ENCODE measurements at regions not wholly inside any gene's neighbourhood (a gene's known extent, or its start where the extent isn't known, plus 50 kb on each side); places are given as distances from the start of the nearest gene placed in this dataset.
"Not testable (repeated sequence)": the region's sequence is repeated elsewhere in the genome, so short reads cannot be mapped to it uniquely, and the experiment has no call there.

- Histone ChIP-seq H3K9ac (ENCODE audit: insufficient read depth, low read length) (no peak overlapping the region), H3K27me3 (ENCODE audit: control insufficient read depth, insufficient read depth, low read length) (no peaks in the 10 kb centered on the region), H3K4me3 (replicated peaks in 1 of 4; ENCODE audit: control extremely low read depth in 1 of 4, insufficient read depth in 1 of 4, low read depth in 3 of 4, low read length in 4 of 4) (no peak overlapping the region), H3K79me2 (ENCODE audit: control insufficient read depth, insufficient read depth, low read length) (no peaks in the 10 kb centered on the region), H3K9me3 (ENCODE audit: control insufficient read depth, insufficient read depth, low read depth, low read length) (no peaks in the 10 kb centered on the region), H4K20me1 (ENCODE audit: control insufficient read depth, extremely low read depth, insufficient read depth, low read length) (no peaks in the 10 kb centered on the region), H3K36me3 (ENCODE audit: control insufficient read depth, insufficient read depth, low read length) (no peaks in the 10 kb centered on the region), H2AFZ (ENCODE audit: low read length) (no peak overlapping the region), H3K27ac (ENCODE audit: insufficient read depth, low read length) (no peak overlapping the region), H3K4me2 (ENCODE audit: extremely low read depth, insufficient read depth, low read length) (no peak overlapping the region), H3K4me1 (ENCODE audit: control insufficient read depth, extremely low read depth, insufficient read depth, low read length) (no peaks in the 10 kb centered on the region)
- TF ChIP-seq CTCF (conservative IDR thresholded peaks at IDR 0.05 in 1 of 2, IDR thresholded peaks at IDR 0.05 in 1 of 2; ENCODE audit: low read depth in 1 of 2, low read length in 2 of 2) = no peak
- TF ChIP-seq EZH2 (IDR thresholded peaks at IDR 0.05; ENCODE audit: low read length, missing control alignments) = no peak
- no peak for DNase-seq (ENCODE audit: low read depth in 2 of 2)
These were observed 132.4 kb downstream of the TSEN15 start for GRCh38 chr1:184183919-184184318.

GRCh38 chr1:184184614-184185013, 133.1 kb downstream of the TSEN15 start:
- DNase-seq (ENCODE audit: low read depth in 2 of 2); H3K27me3 ChIP-seq (ENCODE audit: control insufficient read depth, insufficient read depth, low read length); H4K20me1 ChIP-seq (ENCODE audit: control insufficient read depth, extremely low read depth, insufficient read depth, low read length); H3K4me2 ChIP-seq (ENCODE audit: extremely low read depth, insufficient read depth, low read length); H3K36me3 ChIP-seq (ENCODE audit: control insufficient read depth, insufficient read depth, low read length); H3K27ac ChIP-seq (ENCODE audit: insufficient read depth, low read length); H3K4me3 ChIP-seq (replicated peaks in 1 of 4; ENCODE audit: control extremely low read depth in 1 of 4, insufficient read depth in 1 of 4, low read depth in 3 of 4, low read length in 4 of 4); H3K4me1 ChIP-seq (ENCODE audit: control insufficient read depth, extremely low read depth, insufficient read depth, low read length); H2AFZ ChIP-seq (ENCODE audit: low read length); H3K9ac ChIP-seq (ENCODE audit: insufficient read depth, low read length); H3K9me3 ChIP-seq (ENCODE audit: control insufficient read depth, insufficient read depth, low read depth, low read length); H3K79me2 ChIP-seq (ENCODE audit: control insufficient read depth, insufficient read depth, low read length): not testable (repeated sequence)

GRCh38 chr1:184185347-184185746, 133.8 kb downstream of the TSEN15 start:
- no peak overlapping the region for H2AFZ ChIP-seq (ENCODE audit: low read length)
- no peak overlapping the region for H3K9ac ChIP-seq (ENCODE audit: insufficient read depth, low read length)
- no peak overlapping the region for H3K4me3 ChIP-seq (replicated peaks in 1 of 4; ENCODE audit: control extremely low read depth in 1 of 4, insufficient read depth in 1 of 4, low read depth in 3 of 4, low read length in 4 of 4)
- no peak for DNase-seq (ENCODE audit: low read depth in 2 of 2)
- no peaks in the 10 kb centered on the region for H4K20me1 ChIP-seq (ENCODE audit: control insufficient read depth, extremely low read depth, insufficient read depth, low read length)
- H3K27me3 ChIP-seq (ENCODE audit: control insufficient read depth, insufficient read depth, low read length) = no peaks in the 10 kb centered on the region
- TF ChIP-seq EZH2 (IDR thresholded peaks at IDR 0.05; ENCODE audit: low read length, missing control alignments) (no peak), CTCF (conservative IDR thresholded peaks at IDR 0.05 in 1 of 2, IDR thresholded peaks at IDR 0.05 in 1 of 2; ENCODE audit: low read depth in 1 of 2, low read length in 2 of 2) (no peak)
- H3K27ac ChIP-seq (ENCODE audit: insufficient read depth, low read length) = no peak overlapping the region
- H3K4me1 ChIP-seq (ENCODE audit: control insufficient read depth, extremely low read depth, insufficient read depth, low read length) = no peaks in the 10 kb centered on the region
- H3K4me2 ChIP-seq (ENCODE audit: extremely low read depth, insufficient read depth, low read length) = no peak overlapping the region
- no peaks in the 10 kb centered on the region for H3K36me3 ChIP-seq (ENCODE audit: control insufficient read depth, insufficient read depth, low read length)
- H3K79me2 ChIP-seq (ENCODE audit: control insufficient read depth, insufficient read depth, low read length) = no peaks in the 10 kb centered on the region
- no peaks in the 10 kb centered on the region for H3K9me3 ChIP-seq (ENCODE audit: control insufficient read depth, insufficient read depth, low read depth, low read length)

GRCh38 chr1:184186167-184186566, 134.6 kb downstream of the TSEN15 start:
- H4K20me1 ChIP-seq (ENCODE audit: control insufficient read depth, extremely low read depth, insufficient read depth, low read length) = no peaks in the 10 kb centered on the region
- peaks cover 2% of the 10 kb centered on the region for H3K4me1 ChIP-seq (ENCODE audit: control insufficient read depth, extremely low read depth, insufficient read depth, low read length)
- H3K4me2 ChIP-seq (ENCODE audit: extremely low read depth, insufficient read depth, low read length) = no peak overlapping the region
- H3K27me3 ChIP-seq (ENCODE audit: control insufficient read depth, insufficient read depth, low read length) = no peaks in the 10 kb centered on the region
- DNase-seq (ENCODE audit: low read depth in 2 of 2) = no peak
- H3K4me3 ChIP-seq (replicated peaks in 1 of 4; ENCODE audit: control extremely low read depth in 1 of 4, insufficient read depth in 1 of 4, low read depth in 3 of 4, low read length in 4 of 4) = no peak overlapping the region
- no peaks in the 10 kb centered on the region for H3K9me3 ChIP-seq (ENCODE audit: control insufficient read depth, insufficient read depth, low read depth, low read length)
- H3K27ac ChIP-seq (ENCODE audit: insufficient read depth, low read length) = no peak overlapping the region
- no peak for TF ChIP-seq EZH2 (IDR thresholded peaks at IDR 0.05; ENCODE audit: low read length, missing control alignments)
- no peak overlapping the region for H3K9ac ChIP-seq (ENCODE audit: insufficient read depth, low read length)
- no peak overlapping the region for H2AFZ ChIP-seq (ENCODE audit: low read length)
- H3K79me2 ChIP-seq (ENCODE audit: control insufficient read depth, insufficient read depth, low read length) = no peaks in the 10 kb centered on the region
- no peaks in the 10 kb centered on the region for H3K36me3 ChIP-seq (ENCODE audit: control insufficient read depth, insufficient read depth, low read length)

Data from fibroblast of lung (primary cell).